SK-N-MC (cell line): ENCODE measurements at regions not wholly inside any gene's neighbourhood (a gene's known extent, or its start where the extent isn't known, plus 50 kb on each side); places are given as distances from the start of the nearest gene placed in this dataset.

ENCODE experiments used
- EZH2 ChIP-seq: fragments of 200-600 bp; sonication (generic); IDR thresholded peaks from one replicate; pipeline ENCODE4 v1.6.1; 2017; ENCODE audit warnings: antibody characterized with exemption
- FOXP2 ChIP-seq: optimal IDR thresholded peaks from 2 replicates; pipeline ENCODE3; 2011; ENCODE audit warnings: mild to moderate bottlenecking, moderate library complexity; ENCODE audit not compliant: insufficient read depth; ENCODE audit errors: extremely low read length, control extremely low read depth
- POLR2AphosphoS5 ChIP-seq: IDR thresholded peaks from 2 replicates; pipeline ENCODE4 v1.6.1; 2012; ENCODE audit warnings: mild to moderate bottlenecking, low read depth, low read length, borderline replicate concordance

GRCh38 chr2:162916286-162916801, 77.8 kb upstream of the KCNH7 start:
- TF ChIP-seq POLR2AphosphoS5 (no peak), EZH2 (no peak), FOXP2 (no peak)
